GM12872 (cell line): ENCODE measurements at regions not wholly inside any gene's neighbourhood (a gene's known extent, or its start where the extent isn't known, plus 50 kb on each side); places are given as distances from the start of the nearest gene placed in this dataset.

ENCODE experiments used
- TF ChIP-seq, protein P1 (sequence below): IDR thresholded peaks from 3 replicates; pipeline ENCODE4 v1.5.1; 2011; ENCODE audit warnings: low read depth, mild to moderate bottlenecking, low read length, moderate library complexity; ENCODE audit not compliant: insufficient read depth

DNA sequence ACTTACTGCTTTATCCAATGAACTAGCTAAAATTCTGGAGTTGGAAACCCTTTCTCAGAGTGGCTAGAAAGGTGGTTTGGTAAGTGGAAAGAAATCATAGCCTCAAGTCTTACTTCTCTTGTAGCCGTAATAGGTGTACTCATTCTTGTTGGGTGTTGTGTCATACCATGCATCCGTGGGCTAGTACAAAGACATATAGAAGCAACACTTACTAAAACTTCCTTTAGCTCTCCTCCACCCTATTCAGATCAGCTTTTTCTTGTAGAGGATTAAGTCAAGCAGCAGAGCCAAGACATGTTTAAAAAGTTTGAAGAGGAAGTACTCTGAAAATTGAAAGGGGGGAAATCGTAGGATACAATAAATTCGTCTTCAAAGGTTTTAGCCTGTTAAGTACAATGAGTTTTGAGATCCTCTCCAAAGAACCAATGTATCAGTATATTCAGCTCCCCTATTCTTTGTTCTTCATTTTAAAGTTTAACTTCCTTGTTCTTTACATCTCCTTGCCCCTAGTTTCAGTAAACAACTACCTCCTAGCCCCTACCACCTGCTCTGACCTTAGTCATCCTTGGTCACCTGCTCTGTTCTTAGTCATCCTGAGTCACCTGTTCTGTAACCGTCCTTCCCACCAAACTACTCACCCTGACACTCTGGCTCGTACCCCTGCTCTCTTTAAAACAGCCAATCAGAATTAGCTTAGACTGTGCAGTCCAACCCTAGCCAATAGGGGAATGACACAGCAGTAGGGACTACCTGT, 62.1 kb upstream of the DEUP1 start:
- TF ChIP-seq, protein P1, sequence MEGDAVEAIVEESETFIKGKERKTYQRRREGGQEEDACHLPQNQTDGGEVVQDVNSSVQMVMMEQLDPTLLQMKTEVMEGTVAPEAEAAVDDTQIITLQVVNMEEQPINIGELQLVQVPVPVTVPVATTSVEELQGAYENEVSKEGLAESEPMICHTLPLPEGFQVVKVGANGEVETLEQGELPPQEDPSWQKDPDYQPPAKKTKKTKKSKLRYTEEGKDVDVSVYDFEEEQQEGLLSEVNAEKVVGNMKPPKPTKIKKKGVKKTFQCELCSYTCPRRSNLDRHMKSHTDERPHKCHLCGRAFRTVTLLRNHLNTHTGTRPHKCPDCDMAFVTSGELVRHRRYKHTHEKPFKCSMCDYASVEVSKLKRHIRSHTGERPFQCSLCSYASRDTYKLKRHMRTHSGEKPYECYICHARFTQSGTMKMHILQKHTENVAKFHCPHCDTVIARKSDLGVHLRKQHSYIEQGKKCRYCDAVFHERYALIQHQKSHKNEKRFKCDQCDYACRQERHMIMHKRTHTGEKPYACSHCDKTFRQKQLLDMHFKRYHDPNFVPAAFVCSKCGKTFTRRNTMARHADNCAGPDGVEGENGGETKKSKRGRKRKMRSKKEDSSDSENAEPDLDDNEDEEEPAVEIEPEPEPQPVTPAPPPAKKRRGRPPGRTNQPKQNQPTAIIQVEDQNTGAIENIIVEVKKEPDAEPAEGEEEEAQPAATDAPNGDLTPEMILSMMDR: no peak

DNA sequence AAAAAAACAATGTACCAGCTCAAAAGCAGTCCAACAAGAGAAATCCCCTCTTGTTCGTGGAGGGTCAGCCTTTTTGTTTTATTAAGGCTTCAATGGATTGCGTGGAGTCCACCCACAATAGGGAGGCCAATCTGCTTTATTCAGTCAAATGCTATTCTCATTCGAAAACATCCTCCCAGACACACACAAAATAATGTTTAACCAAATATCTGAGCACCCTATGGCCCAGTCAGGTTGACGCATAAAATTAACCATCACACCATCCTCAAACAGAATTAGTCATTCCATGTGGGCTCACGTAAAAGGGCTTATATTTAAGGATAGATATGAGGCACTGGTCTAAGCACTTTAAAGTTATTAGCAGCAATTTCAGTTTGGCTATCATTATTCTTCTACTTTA, 58.9 kb upstream of the DEUP1 start:
- TF ChIP-seq, protein P1: no peak

DNA sequence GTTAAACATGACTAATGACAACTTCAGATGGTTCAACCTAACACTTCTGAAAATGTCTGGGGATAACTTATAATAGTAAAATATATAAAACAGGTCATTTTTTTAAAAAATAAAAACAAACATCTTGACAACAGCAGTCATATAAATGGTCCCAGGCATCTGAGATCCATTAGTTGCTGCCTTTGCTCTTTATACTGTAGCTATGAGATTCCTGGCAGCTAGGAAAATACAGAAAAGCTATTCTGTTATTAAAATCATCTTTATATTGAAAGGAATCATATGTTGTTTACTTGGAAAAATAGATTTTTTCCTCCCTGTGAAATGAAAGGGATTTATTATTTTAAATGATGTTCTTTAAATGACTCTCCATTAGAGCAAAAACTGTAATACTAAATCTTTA, 55.7 kb upstream of the DEUP1 start:
- TF ChIP-seq, protein P1: no peak

DNA sequence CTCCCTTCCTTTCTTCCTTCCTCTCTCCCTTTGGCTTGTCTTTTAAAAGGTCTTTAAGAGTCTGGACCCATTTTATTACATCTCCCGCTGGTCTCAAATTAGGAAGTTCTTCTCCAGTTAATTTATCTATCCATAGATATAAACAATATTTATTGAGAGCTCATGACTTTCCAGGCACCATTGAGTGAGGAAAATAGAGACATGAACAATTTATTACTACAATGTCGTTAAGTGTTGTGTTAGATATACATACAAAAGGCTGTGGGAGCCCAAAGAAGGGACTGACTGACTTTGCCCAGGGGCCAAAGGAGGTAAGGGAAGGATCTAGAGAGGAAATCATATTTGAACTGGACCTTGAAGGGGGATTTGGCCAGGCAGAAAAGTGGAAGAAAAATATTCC, 51.6 kb upstream of the DEUP1 start:
- TF ChIP-seq, protein P1: no peak

DNA sequence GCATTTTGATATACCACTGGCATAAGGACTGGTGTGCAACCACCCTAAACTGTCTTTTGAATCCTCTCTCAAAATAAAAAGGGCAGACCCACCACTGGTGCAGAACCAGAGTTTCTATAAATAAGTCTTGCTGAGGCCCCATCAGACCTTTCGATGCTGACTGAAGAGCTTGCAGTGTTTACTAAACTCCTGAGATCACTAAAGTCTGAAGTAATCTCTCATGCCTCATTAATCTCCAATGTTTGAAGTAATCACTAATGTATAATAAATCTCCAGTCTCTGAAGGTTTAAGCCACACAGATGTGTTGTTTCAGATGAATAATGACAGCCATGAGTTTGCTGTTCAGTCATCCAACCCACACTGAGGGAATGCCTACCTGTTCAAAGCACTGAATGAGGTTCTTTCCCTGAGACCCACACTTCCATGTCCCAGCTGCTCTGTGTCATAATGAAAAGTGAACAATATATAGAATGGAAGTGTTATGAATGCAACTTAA, 50.6 kb upstream of the DEUP1 start:
- TF ChIP-seq, protein P1: no peak
